ENCODE measurements at regions not wholly inside any gene's neighbourhood (a gene's known extent, or its start where the extent isn't known, plus 50 kb on each side); places are given as distances from the start of the nearest gene placed in this dataset.

DNA sequence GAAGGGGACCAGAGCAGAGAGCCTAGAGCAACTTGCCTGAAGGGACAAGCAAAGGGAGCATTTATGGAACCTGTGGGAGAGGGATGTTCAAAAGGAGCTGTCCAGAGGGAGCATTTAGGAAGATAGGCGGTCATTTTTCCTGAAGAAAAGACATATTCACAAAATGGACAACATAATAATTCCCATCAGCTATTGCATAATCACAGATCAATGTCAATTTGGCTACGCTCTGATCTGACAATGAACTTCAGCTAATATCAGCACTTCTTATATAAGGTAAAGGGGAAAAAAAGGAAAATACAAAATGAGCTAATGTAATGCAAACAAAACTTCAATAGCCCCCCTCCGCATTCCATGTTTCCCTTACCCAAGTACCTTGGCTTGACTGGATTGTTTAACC lies 291.1 kb upstream of the CDH7 start:
- H3K4me1 ChIP-seq, result no peaks in the 10 kb centered on the region
- H3K27me3 ChIP-seq, result no peaks in the 10 kb centered on the region
- H3K36me3 ChIP-seq, result no peaks in the 10 kb centered on the region
- H3K4me3 ChIP-seq, result no peak overlapping the region
- peaks cover 0 to 2% (median 0%) of the 10 kb centered on the region in 4 donors for H3K9me3 ChIP-seq
- TF ChIP-seq, protein P1, sequence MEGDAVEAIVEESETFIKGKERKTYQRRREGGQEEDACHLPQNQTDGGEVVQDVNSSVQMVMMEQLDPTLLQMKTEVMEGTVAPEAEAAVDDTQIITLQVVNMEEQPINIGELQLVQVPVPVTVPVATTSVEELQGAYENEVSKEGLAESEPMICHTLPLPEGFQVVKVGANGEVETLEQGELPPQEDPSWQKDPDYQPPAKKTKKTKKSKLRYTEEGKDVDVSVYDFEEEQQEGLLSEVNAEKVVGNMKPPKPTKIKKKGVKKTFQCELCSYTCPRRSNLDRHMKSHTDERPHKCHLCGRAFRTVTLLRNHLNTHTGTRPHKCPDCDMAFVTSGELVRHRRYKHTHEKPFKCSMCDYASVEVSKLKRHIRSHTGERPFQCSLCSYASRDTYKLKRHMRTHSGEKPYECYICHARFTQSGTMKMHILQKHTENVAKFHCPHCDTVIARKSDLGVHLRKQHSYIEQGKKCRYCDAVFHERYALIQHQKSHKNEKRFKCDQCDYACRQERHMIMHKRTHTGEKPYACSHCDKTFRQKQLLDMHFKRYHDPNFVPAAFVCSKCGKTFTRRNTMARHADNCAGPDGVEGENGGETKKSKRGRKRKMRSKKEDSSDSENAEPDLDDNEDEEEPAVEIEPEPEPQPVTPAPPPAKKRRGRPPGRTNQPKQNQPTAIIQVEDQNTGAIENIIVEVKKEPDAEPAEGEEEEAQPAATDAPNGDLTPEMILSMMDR (IDR thresholded peaks at IDR 0.05), result no peak
- TF ChIP-seq POLR2A (IDR thresholded peaks at IDR 0.05), result no peak
- no peak overlapping the region for H3K27ac ChIP-seq
- DNase-seq, result no peak

- DNase-seq, result no peak
- Histone ChIP-seq H3K27ac (no peak overlapping the region), H3K36me3 (no peaks in the 10 kb centered on the region), H3K4me3 (no peak overlapping the region), H3K27me3 (no peaks in the 10 kb centered on the region), H3K4me1 (no peaks in the 10 kb centered on the region), H3K9me3 (peaks cover 0 to 2% (median 0%) of the 10 kb centered on the region in 4 donors)
- TF ChIP-seq, protein P1 (IDR thresholded peaks at IDR 0.05), result no peak
- TF ChIP-seq POLR2A (IDR thresholded peaks at IDR 0.05), result no peak
Measured at GRCh38 chr18:65458871-65459270, 291.9 kb upstream of the CDH7 start.

DNA sequence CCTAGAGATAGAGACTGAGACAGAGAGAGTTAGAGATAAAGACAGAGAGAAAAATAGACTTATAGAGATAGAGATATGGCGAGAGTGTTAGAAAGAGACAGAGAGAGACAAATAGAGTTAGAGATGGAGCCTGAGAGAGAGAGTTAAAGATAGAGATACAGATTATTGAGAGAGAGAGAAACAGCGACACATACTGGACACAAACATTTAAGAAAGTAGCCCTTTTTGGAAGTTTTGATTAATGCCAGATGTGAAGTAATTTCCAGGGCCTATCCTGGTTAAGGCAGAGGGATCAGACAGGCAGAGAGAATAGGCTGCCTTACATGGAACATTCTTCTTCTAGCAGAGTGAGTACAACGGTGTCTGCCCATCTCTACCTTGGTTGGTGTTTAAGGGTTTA lies 311.6 kb upstream of the CDH7 start:
- no peak for DNase-seq
- Histone ChIP-seq H3K4me1 (no peaks in the 10 kb centered on the region), H3K4me3 (no peak overlapping the region), H3K27ac (no peak overlapping the region), H3K27me3 (no peaks in the 10 kb centered on the region), H3K9me3 (no peaks in the 10 kb centered on the region), H3K36me3 (no peaks in the 10 kb centered on the region)
- TF ChIP-seq, protein P1 (IDR thresholded peaks at IDR 0.05), result no peak

- no peaks in the 10 kb centered on the region for H3K4me1 ChIP-seq
- no peaks in the 10 kb centered on the region for H3K9me3 ChIP-seq
- DNase-seq, result no peak
- TF ChIP-seq, protein P1 (IDR thresholded peaks at IDR 0.05), result no peak
- TF ChIP-seq POLR2A (IDR thresholded peaks at IDR 0.05), result no peak
- no peaks in the 10 kb centered on the region for H3K36me3 ChIP-seq
- no peak overlapping the region for H3K4me3 ChIP-seq
- H3K27me3 ChIP-seq, result no peaks in the 10 kb centered on the region
- no peak overlapping the region for H3K27ac ChIP-seq
Measured at GRCh38 chr18:65436430-65436829, 314.4 kb upstream of the CDH7 start.

- H3K27ac ChIP-seq, result no peak overlapping the region
- H3K4me1 ChIP-seq, result no peaks in the 10 kb centered on the region
- H3K9me3 ChIP-seq, result no peaks in the 10 kb centered on the region
- H3K27me3 ChIP-seq, result no peaks in the 10 kb centered on the region
- TF ChIP-seq, protein P1 (IDR thresholded peaks at IDR 0.05), result no peak
- TF ChIP-seq POLR2A (IDR thresholded peaks at IDR 0.05), result no peak
- H3K36me3 ChIP-seq, result no peaks in the 10 kb centered on the region
- H3K4me3 ChIP-seq, result no peak overlapping the region
- no peak for DNase-seq
Measured at GRCh38 chr18:65435534-65435933, 315.3 kb upstream of the CDH7 start.

DNA sequence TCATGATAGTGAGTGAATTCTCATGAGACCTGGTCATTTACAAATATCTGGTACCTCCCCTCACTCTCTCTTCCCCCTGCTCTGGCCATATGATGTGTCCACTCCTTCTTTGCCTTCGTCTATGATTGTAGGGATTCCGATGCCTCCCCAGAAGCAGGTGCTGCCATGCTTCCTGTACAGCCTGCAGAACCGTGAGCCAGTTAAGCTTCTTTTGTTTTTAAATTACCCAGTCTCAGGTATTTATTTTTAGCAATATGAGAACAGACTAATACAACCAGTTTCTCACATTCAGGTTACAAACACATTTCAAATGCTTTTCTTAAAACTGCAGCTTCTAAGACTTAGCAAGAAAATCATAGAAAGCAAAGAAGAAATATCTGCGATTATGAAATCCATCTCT lies 321.2 kb upstream of the CDH7 start:
- no peaks in the 10 kb centered on the region for H3K9me3 ChIP-seq
- no peak overlapping the region for H3K4me3 ChIP-seq
- H3K27ac ChIP-seq, result no peak overlapping the region
- no peak for DNase-seq
- H3K4me1 ChIP-seq, result no peaks in the 10 kb centered on the region
- H3K36me3 ChIP-seq, result no peaks in the 10 kb centered on the region
- TF ChIP-seq POLR2A (IDR thresholded peaks at IDR 0.05), result no peak
- TF ChIP-seq, protein P1 (IDR thresholded peaks at IDR 0.05), result no peak
- H3K27me3 ChIP-seq, result no peaks in the 10 kb centered on the region

All from Peyer's patch (tissue), 4 donors.